IMR-90 (cell line): ENCODE measurements at regions not wholly inside any gene's neighbourhood (a gene's known extent, or its start where the extent isn't known, plus 50 kb on each side); places are given as distances from the start of the nearest gene placed in this dataset.

Experiments
- ATAC-seq: fragments of 200-7000 bp; cut with Tn5 transposase; 2 replicates; pipeline ENCODE4 v1.9.1; 2020; ENCODE audit warnings: low read depth, mild to moderate bottlenecking, moderate library complexity
- BruUV-seq: library from RNA; stranded (reverse); fragments of 400-500 nt; replicated peaks from 2 replicates; lab custom pipeline; 2021; lab: Mats Ljungman, UMichigan
- CTCF ChIA-PET: fragments of 300-600 bp; formaldehyde crosslinking; extraction: SDS; loops from one replicate; lab custom pipeline; 2021; ENCODE audit warnings: antibody characterized with exemption; lab: Yijun Ruan, JAX
- POLR2A ChIA-PET: fragments of 300-600 bp; sonication (Branson Sonifier 250); formaldehyde crosslinking; loops from one replicate; lab custom pipeline; 2022; ENCODE audit warnings: antibody characterized with exemption; ENCODE audit not compliant: unreplicated experiment; lab: Charles Lee
- DNase-seq: peaks from one replicate; pipeline ENCODE4 v3.0.0; 2013
- H2AFZ ChIP-seq: replicated peaks from 2 replicates; pipeline ENCODE3; 2013; ENCODE audit warnings: low read length, mild to moderate bottlenecking; ENCODE audit not compliant: poor library complexity
- H2AK5ac ChIP-seq: 2 replicates; pipeline ENCODE4 v1.6.1; 2013; ENCODE audit warnings: low read depth, low read length, inconsistent platforms
- H2AK9ac ChIP-seq: replicated peaks from 2 replicates; pipeline ENCODE3; 2013; ENCODE audit warnings: mild to moderate bottlenecking, low read depth, low read length, moderate library complexity; ENCODE audit not compliant: poor library complexity
- H2BK120ac ChIP-seq: 2 replicates; pipeline ENCODE4 v1.6.1; 2013; ENCODE audit warnings: low read depth, low read length, inconsistent platforms
- H2BK15ac ChIP-seq: 3 replicates; pipeline ENCODE4 v1.6.1; 2013; ENCODE audit warnings: low read depth, low read length, inconsistent platforms
- H2BK20ac ChIP-seq: 2 replicates; pipeline ENCODE4 v1.6.1; 2013; ENCODE audit warnings: low read depth, mild to moderate bottlenecking, inconsistent platforms, low read length, moderate library complexity
- H2BK5ac ChIP-seq: 2 replicates; pipeline ENCODE4 v1.6.1; 2013; ENCODE audit warnings: mild to moderate bottlenecking, low read depth, low read length, inconsistent platforms; ENCODE audit not compliant: poor library complexity, severe bottlenecking
- H3K14ac ChIP-seq: replicated peaks from 2 replicates; pipeline ENCODE4 v1.6.1; 2013; ENCODE audit warnings: low read depth, low read length, inconsistent platforms
- H3K18ac ChIP-seq: 2 replicates; pipeline ENCODE4 v1.6.1; 2013; ENCODE audit warnings: low read depth, low read length, control low read depth
- H3K23ac ChIP-seq: 2 replicates; pipeline ENCODE4 v1.6.1; 2013; ENCODE audit warnings: low read depth, low read length, inconsistent platforms
- H3K27ac ChIP-seq: 2 replicates; pipeline ENCODE4 v1.5.1; 2013; ENCODE audit warnings: mild to moderate bottlenecking, control low read depth, low read length; ENCODE audit not compliant: insufficient read depth
- H3K27me3 ChIP-seq: 2 replicates; pipeline ENCODE4 v1.6.1; 2013; ENCODE audit warnings: low read length; ENCODE audit not compliant: control insufficient read depth, insufficient read depth
- H3K36me3 ChIP-seq: 2 replicates; pipeline ENCODE4 v1.6.1; 2013; ENCODE audit warnings: low read length, mixed read lengths; ENCODE audit not compliant: control insufficient read depth, insufficient read depth
- H3K4ac ChIP-seq: 2 replicates; pipeline ENCODE4 v1.6.1; 2013; ENCODE audit warnings: low read depth, low read length, inconsistent platforms
- H3K4me1 ChIP-seq: 2 replicates; pipeline ENCODE4 v1.6.1; 2013; ENCODE audit warnings: low read length, mixed read lengths; ENCODE audit not compliant: control insufficient read depth, insufficient read depth
- H3K4me2 ChIP-seq: 2 replicates; pipeline ENCODE4 v1.6.1; 2013; ENCODE audit warnings: low read depth, mild to moderate bottlenecking, control low read depth, low read length, moderate library complexity
- H3K4me3 ChIP-seq: 2 replicates; pipeline ENCODE4 v1.5.1; 2013; ENCODE audit warnings: low read depth, mild to moderate bottlenecking, control low read depth, low read length, moderate library complexity; ENCODE audit not compliant: insufficient read depth
- H3K56ac ChIP-seq: 2 replicates; pipeline ENCODE4 v1.6.1; 2013; ENCODE audit warnings: low read length, inconsistent platforms; ENCODE audit not compliant: insufficient read depth; ENCODE audit errors: extremely low read depth
- H3K79me1 ChIP-seq, 2 experiments: 2 replicates each; pipeline ENCODE4 v1.6.1; 2013; ENCODE audit warnings: low read length in 2 of 2, inconsistent platforms in 1 of 2, low read depth in 1 of 2
- H3K9ac ChIP-seq: 2 replicates; pipeline ENCODE4 v1.6.1; 2013; ENCODE audit warnings: low read depth, low read length, control low read depth
- H3K9me1 ChIP-seq: 2 replicates; pipeline ENCODE4 v1.6.1; 2013; ENCODE audit warnings: low read length, inconsistent platforms; ENCODE audit not compliant: insufficient read depth
- H3K9me3 ChIP-seq: 2 replicates; pipeline ENCODE4 v1.6.1; 2013; ENCODE audit warnings: low read length; ENCODE audit not compliant: control insufficient read depth, insufficient read depth
- H4K20me1 ChIP-seq: 2 replicates; pipeline ENCODE4 v1.6.1; 2013; ENCODE audit warnings: low read length, inconsistent platforms; ENCODE audit not compliant: insufficient read depth
- H4K5ac ChIP-seq: 2 replicates; pipeline ENCODE4 v1.6.1; 2013; ENCODE audit warnings: mild to moderate bottlenecking, low read depth, low read length, control low read depth
- H4K8ac ChIP-seq, 2 experiments: 2 replicates each; pipeline ENCODE4 v1.6.1; 2013; ENCODE audit warnings: low read depth in 2 of 2, low read length in 2 of 2, control low read depth in 1 of 2, inconsistent platforms in 1 of 2
- H4K91ac ChIP-seq: 2 replicates; pipeline ENCODE4 v1.6.1; 2013; ENCODE audit warnings: low read depth, low read length, inconsistent platforms; ENCODE audit not compliant: insufficient read depth
- MXI1 ChIP-seq: IDR thresholded peaks from 2 replicates; pipeline ENCODE4 v1.6.1; 2012; ENCODE audit warnings: low read depth, mild to moderate bottlenecking, low read length, moderate library complexity, borderline replicate concordance
- WGBS, 2 experiments: methylation state at CpG; one replicate each; pipeline versions ENCODE4 v1.1.5 to v1.1.7; 2013; ENCODE audit warnings: missing lambda C conversion rate in 2 of 2; ENCODE audit not compliant: insufficient read length in 1 of 2; ENCODE audit errors: extremely low coverage in 2 of 2; 5-methylcytosine and 5-hydroxymethylcytosine counted together
- dilution Hi-C: fragments of 300-500 bp; cut with HindIII; formaldehyde crosslinking; loops from one replicate; pipeline ENCODE4 v1.14.3; 2018; ENCODE audit warnings: low sequenced_read_pairs; ENCODE audit not compliant: unreplicated experiment
- in situ Hi-C: fragments of 300-500 bp; cut with MboI; formaldehyde crosslinking; loops from 3 replicates; pipeline ENCODE4 v1.14.3; 2019; ENCODE audit warnings: low sequenced_read_pairs, inconsistent platforms, mixed read lengths
- intact Hi-C: fragments of 100-400 bp; cut with micrococcal nuclease; formaldehyde crosslinking; loops from 2 replicates; pipeline ENCODE4 v1.10.0; 2022

GRCh38 chr6:149265945-149266344 lies 51.6 kb upstream of the TAB2 start:
- H3K79me1 ChIP-seq: no peaks in the 10 kb centered on the region
- H3K4me3 ChIP-seq: no peak overlapping the region
- no peak overlapping the region for H3K14ac ChIP-seq
- CTCF ChIA-PET: no interaction called here
- no peak overlapping the region for H3K23ac ChIP-seq
- no peak overlapping the region for H4K8ac ChIP-seq
- no peak overlapping the region for H2AFZ ChIP-seq
- 85% methylated on average over 6 of the region's 7 CpGs; no CpG with 5 or more reads in 1 of the 2 experiments for WGBS, 2 experiments
- H4K91ac ChIP-seq: no peak overlapping the region
- no peaks in the 10 kb centered on the region for H3K9me3 ChIP-seq
- H2BK120ac ChIP-seq: no peak overlapping the region
- no peak overlapping the region for H3K27ac ChIP-seq
- no peak for DNase-seq
- no peak overlapping the region for H2BK15ac ChIP-seq
- H4K5ac ChIP-seq: no peak overlapping the region
- intact Hi-C loops (no loop called here), dilution Hi-C loops (no loop called here), in situ Hi-C loops (no loop called here)
- no peak for ATAC-seq
- H3K9ac ChIP-seq: no peak overlapping the region
- H2AK5ac ChIP-seq: no peak overlapping the region
- no peak overlapping the region for H2AK9ac ChIP-seq
- no peak overlapping the region for H2BK5ac ChIP-seq
- H3K9me1 ChIP-seq: no peaks in the 10 kb centered on the region
- no peak overlapping the region for H3K56ac ChIP-seq
- H3K4ac ChIP-seq: no peak overlapping the region
- H2BK20ac ChIP-seq: no peak overlapping the region
- H3K4me2 ChIP-seq: no peak overlapping the region
- POLR2A ChIA-PET: no interaction called here
- H3K18ac ChIP-seq: no peak overlapping the region
- H3K27me3 ChIP-seq: peaks cover 38% of the 10 kb centered on the region
- H3K36me3 ChIP-seq: no peaks in the 10 kb centered on the region
- no peak for TF ChIP-seq MXI1
- H3K4me1 ChIP-seq: no peaks in the 10 kb centered on the region
- BruUV-seq: no TSS peak
- H4K20me1 ChIP-seq: no peaks in the 10 kb centered on the region
